Stimulated activated CD4-positive, alpha-beta T cell treated with anti-CD3 and anti-CD28 coated beads, Interleukin-15, amount 100 ng/mL, for 48 hours (primary cell): ENCODE measurements at regions not wholly inside any gene's neighbourhood (a gene's known extent, or its start where the extent isn't known, plus 50 kb on each side); places are given as distances from the start of the nearest gene placed in this dataset.

Source experiments
- DNase-seq, 2 donors: peaks; one replicate each; pipeline ENCODE4 v3.0.0-alpha.2; 2020; ENCODE audit warnings: low read depth in 2 of 2

DNA sequence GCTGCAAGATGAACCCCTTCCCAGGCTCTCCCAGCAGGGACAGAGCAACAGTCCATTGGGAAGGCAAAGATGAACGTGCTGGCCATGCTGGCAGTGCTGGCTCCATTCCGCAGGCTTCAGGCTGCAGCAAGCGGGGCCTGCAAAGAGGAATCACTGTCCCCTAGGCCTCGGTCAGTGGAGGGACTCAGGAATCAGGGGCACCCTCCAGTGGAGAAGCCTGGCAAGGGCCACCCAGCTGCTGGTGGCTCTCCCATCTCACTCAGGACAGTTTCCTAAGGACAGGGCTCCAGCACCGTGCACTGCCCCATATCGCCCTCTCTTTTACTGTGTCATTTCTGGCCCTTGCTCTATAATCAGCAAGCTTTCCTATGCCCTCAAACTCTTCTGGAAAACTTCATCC lies 498.6 kb downstream of the EFNB2 start:
- no peak for DNase-seq

DNA sequence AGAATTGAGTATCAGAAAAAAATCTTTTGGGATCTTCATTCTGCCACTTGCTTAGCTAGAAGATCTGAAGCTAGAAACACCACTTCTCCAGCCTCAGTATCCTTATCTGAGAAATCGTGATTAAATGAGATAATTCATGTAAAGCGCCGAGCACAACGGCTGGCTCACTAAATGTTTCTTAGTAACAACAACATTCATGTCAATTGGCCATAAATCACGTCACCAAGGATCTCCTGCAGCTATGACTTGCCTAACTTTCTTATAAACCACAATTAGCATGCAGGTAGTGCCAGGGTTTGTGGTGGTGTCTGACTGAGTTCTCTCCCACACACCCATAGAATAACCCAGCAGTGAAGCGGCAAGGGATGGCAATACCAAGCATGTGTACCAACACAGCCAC lies 501.3 kb downstream of the EFNB2 start:
- DNase-seq = no peak

DNA sequence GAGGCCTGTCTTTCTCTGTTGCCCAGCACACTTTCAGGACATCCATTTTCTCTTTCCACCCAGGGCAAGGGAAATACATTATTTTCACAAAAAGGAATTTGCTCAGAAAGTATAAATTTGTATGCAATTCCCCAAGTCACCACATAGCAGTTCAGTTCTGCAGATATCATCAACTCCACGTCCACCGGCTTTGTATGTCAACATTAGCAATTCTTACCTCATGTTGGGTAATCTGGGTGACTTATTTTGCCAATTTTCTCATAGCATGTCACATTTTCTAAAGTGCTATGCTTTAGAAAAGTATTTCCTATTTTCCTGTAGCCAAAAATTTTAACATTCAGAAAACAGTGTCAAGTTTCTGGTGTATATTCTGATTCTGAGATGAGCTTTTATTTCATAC lies 501.8 kb downstream of the EFNB2 start:
- no peak for DNase-seq

DNA sequence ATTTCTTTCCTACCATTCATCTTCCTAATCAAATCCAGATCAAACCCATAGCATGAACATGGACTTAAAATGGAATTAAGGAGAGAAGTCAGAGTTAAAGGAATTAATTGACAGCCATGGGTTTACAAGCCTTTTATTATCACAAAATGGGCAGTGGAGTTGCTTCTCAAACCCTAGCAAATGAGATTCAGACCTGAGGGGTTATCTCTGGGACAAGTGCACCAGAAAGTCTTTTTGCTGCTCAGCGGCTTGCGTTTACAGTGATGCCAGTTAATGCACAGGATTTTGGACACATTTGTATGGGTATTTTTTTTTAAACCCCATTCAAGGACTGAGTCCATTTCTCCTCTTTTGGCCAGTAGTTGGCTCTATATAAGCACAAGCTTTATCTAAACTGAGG lies 503.0 kb downstream of the EFNB2 start:
- DNase-seq = no peak

DNA sequence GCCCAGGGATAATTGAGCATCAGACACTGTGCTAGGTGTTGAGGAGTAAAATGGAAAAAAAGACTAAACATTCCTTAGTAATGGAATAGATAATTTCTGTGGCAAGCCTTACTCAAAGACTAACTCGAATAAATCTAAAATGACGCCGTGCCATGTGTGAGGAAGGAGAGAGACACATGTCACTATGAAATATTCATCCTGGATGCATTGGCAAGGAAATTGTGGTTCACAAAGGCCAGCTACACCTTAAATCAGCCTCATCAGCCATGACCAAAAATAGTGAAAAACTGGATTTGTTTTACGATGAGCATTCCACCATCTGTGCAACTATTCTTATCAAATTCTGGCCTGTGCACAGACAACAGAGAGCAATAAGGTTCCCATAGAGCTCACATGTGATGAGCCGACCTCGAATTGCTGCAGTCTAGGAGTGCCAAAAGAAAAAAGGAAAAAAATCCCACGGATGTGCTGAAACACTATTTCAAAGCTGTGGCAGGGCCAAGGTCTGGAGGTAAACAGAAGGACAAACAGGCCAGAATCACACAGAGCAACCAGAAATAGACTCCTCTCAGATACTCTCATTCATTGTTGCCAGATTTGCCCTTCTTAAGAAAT lies 505.7 kb downstream of the EFNB2 start:
- DNase-seq = no peak

DNA sequence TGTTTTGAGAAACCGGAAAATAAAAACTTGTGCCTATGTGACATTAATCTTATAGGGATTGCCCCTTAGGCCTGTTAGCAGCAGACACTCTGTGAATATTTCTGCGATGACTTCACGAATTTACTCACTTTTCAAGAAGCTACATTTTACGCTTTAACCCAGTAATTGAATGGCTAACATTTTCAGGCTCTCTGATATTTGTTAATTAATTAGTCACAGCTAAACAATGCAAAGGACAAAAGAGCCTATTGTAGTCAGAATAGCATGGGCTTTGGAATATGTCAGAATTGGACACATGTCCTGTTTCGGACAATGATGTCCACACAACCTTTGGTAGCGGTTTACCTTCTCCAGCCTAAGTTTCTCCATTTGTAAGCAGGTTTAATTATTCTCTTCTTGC lies 506.6 kb downstream of the EFNB2 start:
- no peak for DNase-seq

DNA sequence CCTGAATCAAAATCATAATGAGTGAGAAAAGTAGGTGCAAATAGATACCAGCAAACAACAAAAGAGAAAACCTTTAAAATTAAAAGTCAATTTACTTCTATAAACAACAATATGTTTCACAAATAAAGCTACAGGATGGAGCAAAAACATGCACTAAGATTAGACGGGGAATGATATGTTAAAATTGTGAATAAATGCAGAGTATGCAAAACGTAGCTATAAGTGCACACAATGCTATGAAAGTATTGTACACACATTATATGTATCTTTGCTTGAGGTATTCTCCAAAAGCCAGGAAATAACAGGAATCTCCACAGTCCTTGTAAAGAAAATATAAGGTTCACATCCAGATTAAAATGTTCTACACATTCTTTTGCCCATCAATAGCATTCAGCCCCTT lies 523.9 kb downstream of the EFNB2 start:
- no peak for DNase-seq

DNA sequence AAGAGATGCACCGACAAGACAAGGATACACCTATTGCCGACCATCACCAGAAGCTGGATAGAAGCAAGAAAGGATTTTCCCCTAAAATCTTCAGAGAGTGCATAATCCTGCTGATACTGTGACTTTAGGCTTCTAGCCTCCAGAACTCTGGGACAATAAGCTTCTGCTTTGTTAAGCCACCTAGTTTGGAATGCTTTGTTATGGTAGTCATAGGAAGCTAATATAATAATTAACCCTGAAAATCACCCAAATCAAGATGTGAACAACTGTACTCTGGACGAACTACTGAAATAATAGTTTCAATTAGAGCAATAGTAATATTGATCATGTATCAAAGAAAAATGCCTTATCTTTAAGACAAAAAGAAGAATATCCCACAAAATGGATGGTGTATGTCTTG lies 524.6 kb downstream of the EFNB2 start:
- DNase-seq = no peak

DNA sequence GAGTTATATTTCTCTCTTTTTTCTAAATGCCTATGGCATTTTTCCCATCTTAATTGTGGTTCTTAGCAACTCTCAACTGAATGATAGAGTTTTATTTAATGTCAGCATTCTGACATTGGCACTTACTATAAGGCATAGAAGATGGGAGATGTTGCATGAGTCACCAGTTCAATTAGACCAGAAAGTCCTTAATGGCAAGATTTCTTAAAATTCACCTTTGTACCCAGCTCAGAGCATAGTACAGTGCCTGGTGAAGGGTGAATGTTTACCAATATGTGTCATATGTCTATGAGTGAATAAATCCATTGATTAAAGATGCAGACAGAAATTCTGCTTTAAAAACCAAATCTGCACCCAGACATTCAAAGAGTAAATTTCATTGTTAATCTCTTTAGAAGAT lies 526.9 kb downstream of the EFNB2 start:
- no peak for DNase-seq

DNA sequence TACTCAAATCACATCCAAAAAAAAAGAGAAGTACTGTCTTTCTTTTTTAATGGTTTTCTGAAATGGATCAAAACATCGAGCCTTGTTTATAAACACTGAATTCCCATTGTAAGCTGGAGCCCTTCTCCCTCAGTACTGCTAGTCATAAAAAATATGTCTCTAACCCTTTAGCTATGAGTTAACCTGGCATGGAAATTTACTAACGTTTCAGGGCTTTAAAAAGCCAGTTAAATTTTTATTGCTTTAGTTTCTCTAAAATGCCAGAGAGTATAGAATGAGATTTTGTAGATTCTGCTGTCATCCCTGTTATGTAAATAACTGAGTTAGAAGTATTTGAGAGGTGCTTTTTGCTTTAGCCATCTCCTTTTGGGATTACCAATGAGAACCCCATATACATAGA lies 528.3 kb downstream of the EFNB2 start:
- no peak for DNase-seq

DNA sequence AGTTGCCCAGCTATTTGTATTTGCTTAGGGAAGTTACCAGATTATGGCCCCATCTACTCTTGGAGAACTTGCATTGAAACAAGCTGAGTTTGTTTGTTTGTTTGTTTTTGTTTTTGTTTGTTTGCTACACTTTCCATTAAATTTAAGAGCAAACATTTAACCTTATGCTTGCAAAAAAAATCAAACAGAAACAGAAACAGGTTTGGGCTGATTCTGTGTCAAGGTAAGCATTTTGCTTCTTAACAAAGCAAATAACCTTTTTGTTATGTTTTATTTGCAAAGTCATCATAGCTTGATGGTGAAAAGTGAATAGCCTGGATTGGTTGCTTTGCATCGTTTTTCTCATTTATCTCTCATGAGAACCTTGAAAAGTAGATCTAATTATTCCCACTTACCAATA lies 531.8 kb downstream of the EFNB2 start:
- no peak for DNase-seq

DNA sequence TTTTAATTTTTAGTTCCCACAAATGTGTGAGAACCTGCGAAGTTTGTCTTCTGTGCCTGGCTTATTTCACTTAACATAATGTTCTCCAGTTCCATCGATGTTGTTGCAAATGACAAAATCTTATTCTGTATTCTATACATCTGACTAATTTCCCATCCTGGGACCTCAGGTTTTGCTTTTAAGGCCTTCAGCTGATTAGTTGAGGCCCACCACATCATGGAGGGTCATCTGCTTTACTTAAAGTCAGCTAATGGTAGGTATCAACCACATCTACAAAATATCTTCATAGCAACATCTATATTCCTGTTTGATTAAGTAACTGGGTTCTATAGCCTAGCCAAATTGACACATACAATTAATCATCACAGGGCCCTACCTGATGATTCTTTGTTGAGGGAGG lies 534.0 kb downstream of the EFNB2 start:
- DNase-seq = no peak

DNA sequence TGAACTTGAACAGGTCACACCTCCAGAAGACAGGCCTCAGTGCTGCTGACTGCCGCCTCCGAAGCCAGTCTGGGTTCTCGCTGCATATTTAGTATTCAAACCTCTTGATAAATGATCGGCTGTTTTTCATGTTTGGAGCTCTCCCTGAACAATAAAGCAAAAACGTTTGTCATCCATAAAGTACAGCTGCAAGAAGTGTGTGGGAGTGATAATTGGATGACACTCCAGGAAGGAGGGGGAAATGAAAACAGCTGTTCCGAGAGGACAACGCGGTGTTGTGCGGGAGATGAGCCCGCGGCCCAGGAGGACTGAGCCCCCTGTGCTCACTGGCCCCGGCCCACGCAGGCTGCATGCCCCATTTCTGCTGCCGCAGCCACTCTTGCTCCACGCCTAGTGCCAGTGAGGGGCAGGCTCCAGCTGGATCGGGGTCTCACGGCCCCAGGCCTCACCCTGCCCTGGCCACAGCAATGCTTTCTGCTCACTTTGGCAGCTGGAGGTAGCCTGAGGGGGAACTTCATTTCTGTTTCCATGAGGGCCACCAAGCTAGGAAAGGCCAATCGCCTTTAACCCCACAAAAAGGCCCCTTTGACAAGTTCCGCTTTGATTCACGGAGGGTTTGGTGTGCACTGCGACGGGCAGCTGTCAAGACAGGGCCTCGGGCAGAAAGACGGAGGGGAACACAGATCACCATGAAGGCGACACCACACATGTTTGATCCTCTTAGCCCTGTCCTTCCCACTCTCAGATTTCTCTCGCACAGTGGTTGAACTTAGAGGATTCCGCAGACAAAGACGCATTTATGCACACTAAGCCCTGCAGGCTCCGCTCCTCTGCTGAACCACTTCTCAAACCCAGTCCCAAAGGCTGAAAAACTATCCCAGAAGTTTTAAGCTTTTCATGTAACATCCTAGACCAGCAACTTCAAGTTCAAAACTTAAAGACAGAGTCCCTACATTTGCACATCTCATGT lies 537.6 kb downstream of the EFNB2 start:
- DNase-seq = no peak

DNA sequence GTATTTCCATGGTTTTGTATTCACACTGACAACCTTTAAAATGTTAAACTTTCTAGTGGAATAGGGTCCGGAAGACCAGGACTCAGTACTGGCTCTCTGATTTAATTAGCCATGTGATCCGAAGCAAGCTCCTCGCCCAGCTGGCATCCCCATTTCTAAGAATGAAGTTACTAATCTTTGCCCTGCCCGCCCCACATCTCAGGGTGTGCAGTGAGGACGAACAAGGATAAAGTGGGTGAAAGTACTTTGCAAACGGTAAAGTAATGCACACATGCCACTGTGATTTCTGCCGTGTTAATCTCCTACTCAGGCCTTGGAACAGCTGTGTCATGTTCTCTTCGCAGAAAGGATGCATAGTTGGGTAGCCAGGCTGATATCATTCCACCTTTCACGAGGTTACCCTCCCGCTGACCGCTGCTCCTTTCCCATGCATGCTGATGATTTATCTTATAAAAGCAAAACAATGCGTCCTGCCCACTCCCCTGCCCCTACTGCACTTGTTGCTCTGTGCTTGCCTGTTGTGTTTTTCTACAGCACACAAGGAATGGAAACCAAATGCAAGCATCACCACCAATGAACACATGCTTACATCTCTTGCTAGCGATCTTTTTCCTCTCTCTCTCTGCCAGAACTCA lies 539.0 kb downstream of the EFNB2 start:
- DNase-seq = no peak

DNA sequence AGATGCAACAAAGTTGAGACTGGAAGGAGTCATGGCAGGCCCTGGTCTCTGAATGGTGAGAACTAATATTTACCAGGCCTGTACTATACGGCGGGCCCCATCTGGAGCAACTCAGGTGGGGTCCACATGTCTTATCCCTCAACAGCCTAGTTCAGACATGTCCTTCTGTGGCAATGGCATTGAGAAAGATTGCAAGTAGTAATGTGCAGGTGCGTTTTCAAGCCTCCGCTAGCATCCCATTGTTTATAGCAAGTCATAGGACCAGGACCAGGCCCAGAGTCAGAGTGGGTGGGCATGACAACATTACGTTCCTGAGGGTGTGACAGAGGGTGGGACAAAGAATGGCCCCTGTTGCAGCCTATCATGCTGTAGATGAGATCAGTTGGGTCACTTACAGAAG lies 541.1 kb downstream of the EFNB2 start:
- no peak for DNase-seq

DNA sequence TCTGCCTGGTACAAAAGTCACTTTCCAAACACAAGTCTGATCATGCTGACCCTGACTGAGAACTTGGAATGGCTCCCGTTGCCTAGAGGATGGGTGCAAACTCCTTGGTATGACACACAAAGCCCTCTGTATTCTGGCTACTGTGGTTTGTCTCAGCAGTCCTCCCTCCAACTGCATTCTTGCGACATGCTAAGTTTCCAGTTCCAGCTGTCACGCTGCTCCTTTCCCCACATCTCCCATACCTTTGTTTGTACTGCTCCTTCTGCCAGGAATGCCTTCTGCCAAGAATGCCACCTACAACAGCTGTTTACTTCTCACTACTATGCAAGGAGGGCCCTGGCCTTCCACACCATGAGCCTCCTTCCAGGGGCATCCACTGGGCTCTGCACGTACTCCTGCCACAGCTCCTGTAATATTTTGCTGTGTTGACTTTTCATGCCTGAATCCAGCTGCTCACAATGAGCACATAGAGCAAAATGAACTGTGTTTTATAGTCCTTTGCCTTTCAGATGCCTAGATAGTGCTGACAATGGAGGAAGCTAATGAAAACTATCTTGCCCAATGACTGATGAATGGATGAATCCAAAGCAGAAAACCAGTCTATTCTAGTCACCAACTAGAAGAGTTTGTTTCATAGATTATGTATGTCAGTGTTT lies 543.7 kb downstream of the EFNB2 start:
- DNase-seq = no peak

DNA sequence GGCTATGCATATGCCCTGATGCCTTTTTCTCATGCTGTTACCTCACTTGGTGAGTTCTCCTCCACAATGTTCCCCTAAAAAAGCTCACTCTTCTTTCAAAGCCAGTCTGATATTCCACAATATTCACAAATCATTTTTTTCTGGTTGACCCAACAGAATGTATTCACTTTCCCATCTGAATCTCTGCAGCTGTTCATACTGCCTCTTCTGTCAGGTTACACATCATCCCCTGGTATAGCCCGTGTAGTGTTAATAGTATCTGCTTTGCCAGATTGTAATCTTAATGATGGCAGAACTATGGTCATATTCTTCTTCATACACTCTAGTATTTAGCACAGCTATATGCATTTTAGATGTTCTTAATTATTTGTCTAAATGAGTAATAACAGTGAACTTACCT lies 544.3 kb downstream of the EFNB2 start:
- DNase-seq = no peak

DNA sequence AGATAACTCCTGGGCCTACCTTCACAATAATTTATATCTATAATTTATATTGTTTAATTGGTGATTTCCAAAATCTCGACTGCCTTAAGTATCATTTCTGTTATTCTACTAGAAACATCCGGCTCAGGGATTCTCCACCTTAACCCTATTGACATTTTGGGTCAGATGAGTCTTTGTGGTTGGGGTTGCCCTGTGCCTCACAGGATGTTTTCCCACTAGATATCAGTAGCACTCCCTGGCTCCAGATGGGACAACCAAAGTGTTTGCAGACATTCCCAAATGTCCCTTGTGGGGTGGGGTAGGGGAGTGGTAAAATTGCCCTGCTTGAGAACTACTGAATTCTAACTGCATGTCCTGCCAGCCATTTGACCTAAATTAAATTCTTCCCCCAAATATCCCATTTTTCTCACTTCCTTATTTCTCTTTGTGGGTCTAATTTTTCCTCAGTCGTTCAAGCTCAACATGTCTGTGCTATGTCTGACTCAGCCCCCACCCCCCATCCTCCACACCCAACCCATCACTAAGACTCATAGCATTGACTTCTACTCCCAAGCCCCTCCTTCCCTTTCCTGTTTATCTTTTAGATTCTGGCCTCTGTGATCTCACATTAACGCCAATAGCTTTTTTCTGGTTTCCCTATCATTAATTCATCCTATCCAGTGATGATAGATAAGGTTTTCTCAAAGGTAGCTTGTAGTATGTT lies 545.1 kb downstream of the EFNB2 start:
- no peak for DNase-seq

DNA sequence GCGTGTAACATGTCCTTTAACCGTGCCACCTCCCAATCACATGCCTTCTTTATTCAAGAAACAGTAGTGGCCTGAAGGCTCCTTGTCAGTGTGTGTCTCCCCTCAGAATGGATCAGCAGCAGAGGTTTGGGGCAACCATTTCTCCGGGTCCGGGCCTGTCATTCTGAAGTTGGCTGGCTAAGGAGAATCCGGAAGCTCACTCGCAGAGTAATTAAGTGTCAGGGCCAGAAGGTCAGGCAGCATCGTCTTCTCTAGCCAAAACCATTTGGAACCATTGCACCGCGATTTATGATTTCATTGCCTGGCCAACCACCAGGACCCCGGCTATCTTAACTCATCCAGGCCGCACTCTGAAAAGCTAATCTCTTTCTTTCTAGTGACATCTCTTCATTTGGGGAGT lies 550.8 kb downstream of the EFNB2 start:
- no peak for DNase-seq

DNA sequence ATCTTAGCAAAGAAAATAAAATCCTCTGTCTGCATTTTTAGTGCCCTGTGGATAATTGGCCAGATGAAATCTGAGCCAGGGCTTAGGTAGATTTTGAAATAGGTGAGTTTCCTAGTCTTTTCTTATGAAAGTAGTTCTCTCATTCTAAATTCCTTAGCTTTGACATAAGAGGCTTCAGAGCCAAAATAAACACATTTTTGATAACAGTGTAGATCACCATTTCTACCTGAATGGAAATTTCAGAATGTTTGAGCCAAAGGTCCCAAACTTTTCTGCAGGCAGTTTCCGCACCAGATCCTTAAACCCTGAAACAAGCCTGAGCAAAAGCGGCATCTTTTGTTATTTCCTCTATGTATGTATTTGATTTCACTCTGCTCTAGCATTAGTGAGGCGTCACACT lies 551.2 kb downstream of the EFNB2 start:
- DNase-seq = no peak

DNA sequence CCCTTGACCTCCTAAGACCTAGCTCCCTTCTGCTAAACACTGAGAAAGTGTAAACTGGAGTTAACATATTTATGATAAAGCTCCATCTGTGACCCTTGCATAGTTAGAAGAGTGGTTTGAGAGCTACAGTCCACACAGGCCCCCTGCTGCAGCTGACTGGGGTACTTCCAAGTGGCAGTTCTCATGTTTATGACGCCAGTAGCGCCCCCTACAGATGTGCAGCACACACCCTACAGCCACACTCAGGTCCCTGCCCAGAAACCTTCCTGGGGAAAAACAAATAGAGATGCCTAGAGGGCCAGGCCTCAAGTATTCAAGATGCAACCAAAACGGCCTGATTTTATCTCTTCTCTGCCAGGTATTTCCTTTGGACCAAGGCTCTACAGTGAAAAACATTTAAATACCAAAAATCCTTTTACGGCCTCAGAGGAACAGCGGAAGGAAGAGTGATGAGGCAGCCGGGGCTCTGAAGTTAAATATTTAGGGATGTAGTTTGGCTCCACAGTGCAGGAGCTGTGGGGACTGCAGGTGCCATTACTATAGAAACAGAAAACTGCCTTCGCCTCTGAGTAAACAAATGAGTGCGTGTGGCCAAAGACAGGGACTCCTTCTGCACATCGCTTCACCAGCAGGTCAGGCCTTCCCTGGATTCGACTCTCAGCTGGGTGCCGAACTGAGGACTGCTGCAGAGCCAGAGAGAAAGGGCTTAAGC lies 553.1 kb downstream of the EFNB2 start:
- DNase-seq = no peak
